ENCODE measurements at regions not wholly inside any gene's neighbourhood (a gene's known extent, or its start where the extent isn't known, plus 50 kb on each side); places are given as distances from the start of the nearest gene placed in this dataset.

DNA sequence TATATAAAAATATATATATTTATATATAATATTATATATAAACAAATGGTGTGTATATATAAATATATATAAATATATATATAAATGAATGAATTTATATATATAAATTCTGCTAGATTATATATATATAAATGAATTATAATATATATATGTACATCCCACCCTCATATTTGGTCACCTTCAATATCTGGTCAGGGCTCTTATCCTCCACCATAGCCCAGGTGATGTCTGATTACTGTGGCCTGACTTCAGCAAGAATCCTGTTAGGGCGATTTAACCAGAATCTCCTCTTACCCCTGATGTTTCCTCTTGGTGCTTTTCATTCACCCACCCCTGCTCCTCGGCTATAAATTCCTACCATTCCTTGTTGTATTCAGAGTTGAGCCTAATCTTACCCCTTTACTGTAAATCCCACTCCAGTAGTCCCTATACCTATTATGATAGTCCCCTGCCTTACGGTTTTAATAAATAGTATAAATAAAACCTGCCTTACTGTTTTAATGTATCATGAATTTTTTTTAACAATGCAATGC, 439.6 kb downstream of the PLOD2 start:
- POLR2A ChIA-PET, result no interaction called here
- no peak for DNase-seq (ENCODE audit: extremely low spot score)
- TF ChIP-seq, protein P1, sequence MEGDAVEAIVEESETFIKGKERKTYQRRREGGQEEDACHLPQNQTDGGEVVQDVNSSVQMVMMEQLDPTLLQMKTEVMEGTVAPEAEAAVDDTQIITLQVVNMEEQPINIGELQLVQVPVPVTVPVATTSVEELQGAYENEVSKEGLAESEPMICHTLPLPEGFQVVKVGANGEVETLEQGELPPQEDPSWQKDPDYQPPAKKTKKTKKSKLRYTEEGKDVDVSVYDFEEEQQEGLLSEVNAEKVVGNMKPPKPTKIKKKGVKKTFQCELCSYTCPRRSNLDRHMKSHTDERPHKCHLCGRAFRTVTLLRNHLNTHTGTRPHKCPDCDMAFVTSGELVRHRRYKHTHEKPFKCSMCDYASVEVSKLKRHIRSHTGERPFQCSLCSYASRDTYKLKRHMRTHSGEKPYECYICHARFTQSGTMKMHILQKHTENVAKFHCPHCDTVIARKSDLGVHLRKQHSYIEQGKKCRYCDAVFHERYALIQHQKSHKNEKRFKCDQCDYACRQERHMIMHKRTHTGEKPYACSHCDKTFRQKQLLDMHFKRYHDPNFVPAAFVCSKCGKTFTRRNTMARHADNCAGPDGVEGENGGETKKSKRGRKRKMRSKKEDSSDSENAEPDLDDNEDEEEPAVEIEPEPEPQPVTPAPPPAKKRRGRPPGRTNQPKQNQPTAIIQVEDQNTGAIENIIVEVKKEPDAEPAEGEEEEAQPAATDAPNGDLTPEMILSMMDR (IDR thresholded peaks at IDR 0.05; ENCODE audit: control extremely low read depth, extremely low read depth, low read depth, missing control alignments), result no peak
- CTCF ChIA-PET, result no interaction called here

GRCh38 chr3:145721815-145722214, 439.2 kb downstream of the PLOD2 start:
- no peak for DNase-seq (ENCODE audit: extremely low spot score)
- TF ChIP-seq, protein P1 (IDR thresholded peaks at IDR 0.05; ENCODE audit: control extremely low read depth, extremely low read depth, low read depth, missing control alignments), result no peak
- POLR2A ChIA-PET, result no interaction called here
- CTCF ChIA-PET, result no interaction called here

GRCh38 chr3:145727476-145727875, 433.5 kb downstream of the PLOD2 start:
- TF ChIP-seq, protein P1 (IDR thresholded peaks at IDR 0.05; ENCODE audit: control extremely low read depth, extremely low read depth, low read depth, missing control alignments), result no peak
- POLR2A ChIA-PET, result no interaction called here
- DNase-seq (ENCODE audit: extremely low spot score), result no peak
- CTCF ChIA-PET, result interaction anchor here (0.9 kb wide), 1 partner anchor 9 kb away, joined by 3 read pairs; no protein-coding TSS in a partner anchor

- DNase-seq (ENCODE audit: extremely low spot score), result no peak
- TF ChIP-seq, protein P1 (IDR thresholded peaks at IDR 0.05; ENCODE audit: control extremely low read depth, extremely low read depth, low read depth, missing control alignments), result no peak
- ChIA-PET POLR2A (no interaction called here), CTCF (no interaction called here)
These were observed 425.4 kb downstream of the PLOD2 start for GRCh38 chr3:145735631-145736030.

GRCh38 chr3:145737952-145738351, 423.0 kb downstream of the PLOD2 start:
- DNase-seq (ENCODE audit: extremely low spot score), result no peak
- ChIA-PET POLR2A (no interaction called here), CTCF (no interaction called here)
- TF ChIP-seq, protein P1 (IDR thresholded peaks at IDR 0.05; ENCODE audit: control extremely low read depth, extremely low read depth, low read depth, missing control alignments), result no peak

DNA sequence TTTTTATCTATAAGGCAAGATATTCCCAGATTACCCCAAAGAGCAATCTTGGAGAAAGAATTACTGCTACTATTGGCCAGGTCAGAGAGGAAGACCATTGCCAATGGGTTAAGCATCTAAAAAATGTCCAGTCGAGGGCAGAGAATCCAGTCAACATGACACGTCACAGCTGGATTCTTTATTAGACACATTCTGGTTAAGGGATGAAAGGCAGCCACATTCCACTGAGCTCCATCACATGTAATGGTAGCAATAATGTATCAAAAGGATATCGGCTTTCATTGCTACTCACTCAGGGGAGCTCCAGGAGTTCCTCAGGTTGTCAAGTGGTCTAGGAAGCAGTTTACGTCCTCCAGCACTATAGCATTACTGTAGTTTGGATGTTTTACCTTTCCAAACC, 421.1 kb downstream of the PLOD2 start:
- TF ChIP-seq, protein P1 (IDR thresholded peaks at IDR 0.05; ENCODE audit: control extremely low read depth, extremely low read depth, low read depth, missing control alignments), result no peak
- no peak for DNase-seq (ENCODE audit: extremely low spot score)
- POLR2A ChIA-PET, result no interaction called here
- CTCF ChIA-PET, result no interaction called here

- TF ChIP-seq, protein P1 (IDR thresholded peaks at IDR 0.05; ENCODE audit: control extremely low read depth, extremely low read depth, low read depth, missing control alignments), result no peak
- DNase-seq (ENCODE audit: extremely low spot score), result no peak
- ChIA-PET POLR2A (no interaction called here), CTCF (no interaction called here)
These were observed 410.3 kb downstream of the PLOD2 start for GRCh38 chr3:145750657-145751056.

Measured in GM10248 (cell line).